DMS153 (cell line): ENCODE measurements at regions not wholly inside any gene's neighbourhood (a gene's known extent, or its start where the extent isn't known, plus 50 kb on each side); places are given as distances from the start of the nearest gene placed in this dataset.
A peak's percentile ranks its signal among the peaks of the same experiment; 100 is the strongest.
"Not testable (repeated sequence)": the region's sequence is repeated elsewhere in the genome, so short reads cannot be mapped to it uniquely, and the experiment has no call there.

Source experiments
- DNase-seq: peaks from one replicate; lab custom pipeline; 2025; lab: John Stamatoyannopoulos, UW

DNA sequence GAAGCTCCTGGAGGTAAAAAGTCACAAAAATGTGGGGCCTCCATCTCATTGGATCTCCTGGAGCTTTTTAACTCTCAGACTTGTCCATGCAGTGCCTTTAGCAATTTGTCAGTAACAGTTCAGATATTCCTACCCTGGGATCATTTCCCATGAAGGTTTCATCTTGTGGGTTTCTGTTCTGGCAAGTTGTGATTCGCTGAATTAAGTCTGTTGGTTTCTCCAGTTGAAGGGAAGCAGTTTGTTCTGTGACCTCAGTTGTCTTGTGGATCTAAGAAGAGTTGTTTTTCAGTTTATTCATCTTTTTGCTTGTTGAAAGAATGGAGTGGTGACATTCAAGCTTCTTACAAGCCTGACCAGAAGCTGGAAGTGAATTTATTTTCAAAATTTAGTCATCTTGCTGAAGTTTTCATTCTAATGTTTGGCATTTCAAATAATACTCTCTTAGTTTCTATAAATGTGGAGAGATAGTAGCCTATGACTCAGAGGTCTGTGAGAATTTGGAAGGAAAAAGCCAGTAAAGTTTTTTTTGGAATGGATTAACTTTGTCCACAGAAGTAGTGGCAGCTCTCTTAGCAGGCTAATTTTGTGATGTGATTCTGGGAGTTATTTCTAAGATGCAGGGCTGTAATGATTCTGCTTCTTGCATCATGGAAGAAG is 120.1 kb upstream of the CSNK1A1L start:
- DNase-seq = no peak

DNA sequence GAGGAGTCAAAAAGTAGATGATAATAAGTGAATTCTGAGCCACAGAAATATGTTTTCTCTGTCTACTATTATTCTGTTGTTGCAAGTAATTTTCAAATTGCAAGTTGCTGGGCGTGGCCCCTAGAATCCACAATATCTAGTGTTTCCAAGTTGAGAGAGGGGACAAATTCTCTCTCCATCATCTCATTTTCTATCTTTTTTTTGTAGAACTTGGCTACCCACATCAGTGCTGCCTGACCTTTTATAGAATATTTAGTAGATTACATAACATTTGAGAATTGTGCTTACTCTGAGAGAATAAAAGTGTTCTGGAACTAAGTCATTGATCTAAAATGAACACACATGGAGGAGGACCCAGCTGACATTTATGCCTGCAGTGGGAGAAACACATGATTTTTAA is 110.9 kb upstream of the CSNK1A1L start:
- no peak for DNase-seq

DNA sequence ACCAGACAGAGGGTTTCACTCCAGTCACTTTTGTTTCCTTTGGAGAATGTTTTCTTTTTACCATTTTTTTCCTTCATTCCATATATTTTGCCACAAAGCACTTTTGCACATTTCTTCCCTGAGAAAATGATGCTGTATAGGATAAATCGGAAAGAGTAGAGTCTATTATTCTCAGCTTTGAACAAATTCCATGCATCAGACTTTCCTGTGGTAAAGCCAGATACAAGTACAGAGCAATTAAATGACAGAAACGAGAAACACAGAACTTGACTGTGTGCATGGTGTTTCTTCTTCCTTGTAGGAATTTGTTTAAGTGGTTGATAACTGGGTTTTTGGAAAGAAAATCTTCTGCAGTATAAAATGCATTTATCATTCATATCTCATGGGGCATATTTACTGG is 107.4 kb upstream of the CSNK1A1L start:
- DNase-seq = no peak

DNA sequence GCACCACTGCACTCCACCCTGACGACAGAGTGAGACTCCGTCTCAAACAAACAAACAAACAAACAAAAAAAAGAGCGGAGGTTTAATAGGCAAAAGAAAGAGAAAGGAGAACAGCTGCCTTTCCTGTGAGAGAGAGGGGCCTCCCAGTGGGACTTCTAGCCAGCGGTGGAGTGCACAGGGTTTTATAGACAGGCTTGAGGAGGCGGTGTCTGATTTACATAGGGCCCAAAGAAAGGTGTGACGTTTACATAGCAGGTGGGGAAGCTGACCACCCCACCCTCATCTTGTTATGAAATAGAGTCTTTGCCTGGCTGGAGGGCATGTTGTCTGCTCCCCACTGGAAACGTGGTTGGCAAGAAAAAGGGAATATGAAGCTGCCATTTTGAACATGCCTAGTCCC is 106.0 kb upstream of the CSNK1A1L start:
- DNase-seq = no peak

DNA sequence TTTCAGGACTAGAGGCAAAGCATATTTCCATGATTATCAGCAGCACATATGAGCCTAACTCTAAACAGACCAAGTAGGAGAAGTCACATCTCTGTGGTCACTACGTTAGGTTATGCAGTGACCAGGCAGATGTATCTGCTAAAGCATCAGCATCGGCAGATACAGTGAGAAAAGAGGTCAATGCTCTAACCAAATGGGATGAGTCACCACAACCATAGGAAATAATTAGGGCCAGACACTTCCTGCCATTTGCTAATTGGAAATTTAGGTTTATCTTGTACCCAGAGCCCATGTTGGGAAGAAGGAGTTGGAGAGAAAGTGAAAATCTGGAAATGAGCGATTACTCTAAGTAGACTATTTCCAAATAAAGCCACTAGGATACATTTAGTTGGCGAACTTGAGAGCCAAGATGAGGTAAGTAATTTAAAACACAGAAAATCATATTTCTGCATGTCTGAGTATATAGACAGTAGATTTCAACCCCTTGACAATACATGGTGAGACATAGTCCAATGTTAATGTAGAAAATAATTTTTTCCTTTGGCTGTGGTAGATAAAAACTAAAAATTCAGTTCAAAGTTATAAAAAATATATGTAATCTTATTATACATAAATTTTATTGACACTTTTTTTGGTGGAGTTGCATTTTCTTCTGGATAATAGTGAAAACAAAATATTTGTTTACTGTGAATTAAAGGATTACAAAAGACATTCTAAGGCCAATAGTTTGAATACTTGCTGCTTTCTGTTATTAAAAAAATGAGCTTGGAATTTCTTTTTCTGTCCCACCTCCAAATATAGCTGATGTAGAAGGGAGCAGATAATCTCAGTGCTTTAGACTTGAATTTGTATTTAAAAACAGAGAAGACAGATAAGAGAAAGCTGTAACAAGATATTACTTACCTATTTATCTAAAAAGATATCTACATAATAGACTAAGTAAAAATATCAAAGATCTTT is 104.4 kb upstream of the CSNK1A1L start:
- no peak for DNase-seq

DNA sequence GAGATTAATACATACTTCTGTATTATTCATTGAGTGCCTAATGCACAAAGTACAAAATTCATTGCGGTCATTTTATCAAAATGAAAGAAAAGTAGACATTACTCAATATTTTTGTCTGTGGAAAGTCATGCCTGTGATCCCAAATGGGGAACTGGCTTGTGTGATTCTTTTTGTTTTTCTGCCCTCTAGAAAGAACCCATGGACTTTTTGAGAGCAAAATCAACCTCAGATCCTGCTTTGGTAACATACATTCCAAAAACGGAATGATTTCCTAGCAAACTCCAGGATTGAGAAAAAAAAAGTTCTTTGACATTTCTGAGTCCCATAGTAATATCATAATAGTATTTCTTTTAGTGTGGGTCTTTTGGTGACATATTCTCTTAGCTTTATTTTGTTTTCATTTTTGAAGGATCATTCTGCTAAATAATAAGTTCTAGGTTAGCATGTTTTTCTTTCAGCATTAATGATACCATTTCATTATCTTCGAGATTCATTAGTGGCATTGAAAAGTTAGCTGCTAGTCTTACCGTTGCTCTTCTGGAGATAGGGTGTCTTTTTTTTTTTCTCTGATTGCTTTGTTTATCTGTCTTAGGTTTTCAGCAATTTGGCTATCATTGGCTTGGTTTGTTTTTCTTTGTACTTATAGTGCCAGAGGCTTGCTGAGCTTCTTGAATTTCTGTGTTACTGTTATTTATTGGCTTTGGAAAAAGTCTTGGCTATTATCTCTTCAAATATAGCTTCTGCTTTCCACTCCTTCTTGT is 102.4 kb upstream of the CSNK1A1L start:
- no peak for DNase-seq

DNA sequence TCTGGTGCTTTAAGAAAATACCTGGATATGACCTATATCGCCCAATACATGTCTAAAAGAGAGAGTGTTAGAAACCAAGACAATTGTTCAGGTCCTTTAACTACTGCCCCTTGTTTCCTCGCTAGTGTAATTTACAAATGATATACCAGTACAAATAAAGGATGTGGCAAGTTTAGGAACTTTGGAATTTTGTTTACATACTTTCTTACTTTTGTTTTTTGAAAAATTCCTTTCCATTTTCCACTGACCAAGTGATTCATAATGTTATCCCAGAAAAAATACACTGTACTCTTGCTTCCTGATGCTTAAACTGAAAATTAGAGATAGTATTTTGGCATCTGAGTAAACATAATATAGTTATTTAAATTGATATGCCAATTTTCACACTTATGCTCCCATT is 96.8 kb upstream of the CSNK1A1L start:
- no peak for DNase-seq

DNA sequence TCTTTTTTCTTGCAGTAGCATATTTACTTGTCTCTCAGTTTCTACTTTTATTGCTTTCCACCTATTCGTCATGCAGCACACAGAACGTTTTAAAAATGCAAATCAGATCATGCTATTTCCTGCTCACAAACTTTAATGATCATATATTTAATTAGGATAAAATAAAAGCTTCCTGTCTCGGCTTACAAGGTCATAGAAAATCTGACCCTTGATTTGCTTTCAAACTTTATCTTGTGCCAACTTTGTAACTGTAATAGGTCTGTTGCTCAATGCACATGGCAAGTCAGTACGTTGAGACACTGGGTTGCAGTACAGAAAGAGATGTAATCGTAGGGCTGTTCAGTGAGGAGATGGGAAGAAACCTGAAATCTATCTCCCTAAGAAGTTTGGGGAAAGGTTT is 95.6 kb upstream of the CSNK1A1L start:
- no peak for DNase-seq

DNA sequence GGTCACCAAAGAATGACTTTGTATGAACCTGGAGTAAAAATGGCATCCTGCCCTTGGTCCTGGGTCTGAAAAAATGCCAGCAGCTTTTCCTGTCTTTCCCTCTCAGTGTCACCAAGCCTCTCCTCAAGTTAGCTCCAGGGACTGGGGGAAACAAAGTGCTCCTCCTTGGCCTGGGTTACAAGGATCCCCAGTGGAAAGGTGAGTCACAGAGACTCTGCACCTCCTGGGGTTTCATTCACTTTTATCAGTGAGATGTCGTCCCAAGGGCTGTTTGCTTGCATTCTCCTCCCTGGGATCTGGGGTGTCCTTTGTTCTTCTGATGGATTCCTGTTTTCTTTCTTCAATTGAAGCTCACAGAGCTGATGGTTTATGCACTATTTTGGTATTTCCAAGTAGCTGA is 93.2 kb upstream of the CSNK1A1L start:
- no peak for DNase-seq

DNA sequence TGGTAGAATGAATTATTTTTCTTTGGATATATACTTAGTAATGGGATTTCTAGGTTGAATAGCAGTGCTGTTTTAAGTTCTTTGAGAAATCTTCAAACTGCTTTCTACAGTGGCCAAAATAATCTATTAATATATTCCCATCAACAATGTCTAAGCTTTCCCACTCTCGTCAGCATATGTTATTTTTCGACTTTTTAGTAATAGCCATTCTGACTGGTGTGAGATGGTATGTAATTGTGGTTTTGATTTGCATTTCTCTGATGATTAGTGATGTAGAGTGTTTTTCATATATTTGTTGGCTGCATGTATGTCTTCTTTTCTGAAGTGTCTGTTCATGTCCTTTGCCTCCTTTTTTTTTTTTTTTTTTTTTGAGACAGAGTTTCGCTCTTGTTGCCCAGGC is 90.2 kb upstream of the CSNK1A1L start:
- no peak for DNase-seq

DNA sequence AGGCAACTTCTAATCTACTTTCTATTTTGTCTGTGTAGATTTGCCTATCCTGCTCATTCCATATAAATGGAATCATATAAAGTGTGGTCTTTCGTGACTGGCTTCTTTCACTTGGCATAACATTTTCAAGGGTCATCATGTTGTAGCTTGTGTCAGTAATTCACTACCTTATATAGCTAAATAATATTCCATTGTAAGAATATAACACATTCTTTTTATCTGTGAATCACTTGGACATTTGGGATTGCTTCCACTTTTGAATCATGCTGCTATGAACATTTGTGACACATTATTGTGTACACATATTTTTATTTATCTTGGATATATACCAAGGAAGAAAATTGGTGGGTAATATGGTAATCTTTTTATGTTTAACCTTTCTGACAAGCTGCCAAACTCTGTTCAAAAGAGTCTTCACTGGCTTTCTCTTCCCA is 89.0 kb upstream of the CSNK1A1L start:
- DNase-seq = peak; percentile 80

DNA sequence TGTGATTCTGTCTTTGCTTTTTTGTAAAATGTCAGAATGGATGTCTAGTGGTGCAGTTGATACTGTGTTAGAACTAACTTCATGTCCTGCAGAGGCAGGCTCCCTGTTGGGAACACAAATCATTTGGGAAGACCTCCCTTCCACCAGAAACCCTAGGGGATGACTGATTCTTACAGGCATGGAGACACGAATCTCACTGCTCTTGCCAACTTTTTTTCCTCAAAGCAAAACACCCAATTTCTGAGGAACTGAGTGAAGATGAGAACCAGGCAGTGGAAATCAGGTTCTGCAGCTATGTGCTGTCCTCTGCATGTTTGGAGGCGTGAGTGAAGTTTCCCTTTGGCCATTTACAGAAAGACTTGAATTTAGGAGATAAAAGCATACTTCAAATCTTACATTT is 87.5 kb upstream of the CSNK1A1L start:
- no peak for DNase-seq

DNA sequence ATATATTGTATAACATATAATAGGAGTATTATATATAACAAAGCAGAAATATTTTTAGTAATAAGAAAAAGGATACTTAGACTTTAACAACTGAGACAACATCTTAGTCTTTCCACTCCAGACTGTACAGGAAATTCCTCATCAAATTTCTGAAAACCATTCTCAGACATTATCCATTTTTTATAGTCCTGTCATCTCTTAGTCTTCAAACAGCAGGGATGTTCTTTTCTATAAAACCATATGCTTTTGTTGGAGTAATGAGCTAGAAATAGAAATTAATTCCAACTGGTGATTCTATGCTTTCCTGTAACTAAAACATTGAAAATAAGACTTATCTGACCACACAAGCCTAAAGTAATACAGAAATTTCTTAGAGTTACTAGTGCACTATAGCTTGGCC is 82.2 kb upstream of the CSNK1A1L start:
- no peak for DNase-seq

DNA sequence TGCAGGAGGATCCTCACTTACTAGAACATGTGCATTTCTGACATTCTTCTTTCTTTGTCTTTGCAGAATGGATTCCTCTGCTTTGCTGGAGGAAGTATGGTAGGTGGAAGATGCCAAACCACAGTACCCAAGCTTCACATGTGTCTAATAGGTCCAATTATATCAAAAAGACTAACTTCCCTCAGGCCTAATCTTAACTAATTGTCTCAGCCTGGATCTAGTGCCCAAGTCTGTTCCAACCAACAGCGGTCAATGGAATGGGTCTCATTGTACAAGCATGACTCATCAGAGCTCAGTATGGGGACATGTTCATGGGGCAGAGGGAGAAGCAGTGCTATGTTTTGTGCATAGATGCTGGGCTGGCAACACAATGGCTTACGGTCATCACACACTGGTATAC is 81.6 kb upstream of the CSNK1A1L start:
- no peak for DNase-seq

DNA sequence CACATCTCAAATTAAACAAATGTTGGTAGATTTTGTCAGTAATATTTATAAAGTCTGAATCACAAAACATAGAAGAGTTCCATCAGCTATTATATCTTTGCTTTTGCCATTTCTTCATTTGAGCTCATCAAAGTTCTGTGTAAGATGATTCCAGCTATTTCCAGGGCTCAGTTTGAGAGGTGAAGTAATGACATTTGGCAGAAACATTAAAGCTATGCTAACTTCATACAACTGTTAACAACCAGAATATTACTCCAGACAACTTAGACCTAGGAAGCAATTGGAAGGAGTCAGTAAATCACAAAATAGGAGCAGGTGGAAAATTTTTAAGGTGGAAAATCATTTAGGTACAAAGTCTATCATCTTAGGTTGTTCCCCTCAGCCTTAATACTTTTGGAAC is 76.2 kb upstream of the CSNK1A1L start:
- DNase-seq = no peak

DNA sequence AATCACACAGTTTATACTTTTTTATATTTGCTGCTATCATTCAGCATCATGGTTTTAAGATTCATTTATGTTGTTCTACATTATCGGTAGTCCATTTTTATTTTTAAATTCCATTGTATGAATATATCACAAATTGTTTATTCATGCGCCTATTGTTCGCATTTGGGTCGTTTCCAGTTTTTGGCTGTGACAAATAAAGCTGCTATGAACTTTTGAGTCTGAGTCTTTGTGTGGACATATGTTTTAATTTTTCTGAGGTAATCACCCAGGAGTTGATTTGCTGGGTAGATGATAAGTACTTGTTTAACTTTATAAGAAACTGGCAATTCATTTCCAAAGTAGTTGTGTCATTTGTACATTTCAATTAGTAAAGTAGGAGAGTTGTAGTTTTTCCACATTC is 74.2 kb upstream of the CSNK1A1L start:
- no peak for DNase-seq

DNA sequence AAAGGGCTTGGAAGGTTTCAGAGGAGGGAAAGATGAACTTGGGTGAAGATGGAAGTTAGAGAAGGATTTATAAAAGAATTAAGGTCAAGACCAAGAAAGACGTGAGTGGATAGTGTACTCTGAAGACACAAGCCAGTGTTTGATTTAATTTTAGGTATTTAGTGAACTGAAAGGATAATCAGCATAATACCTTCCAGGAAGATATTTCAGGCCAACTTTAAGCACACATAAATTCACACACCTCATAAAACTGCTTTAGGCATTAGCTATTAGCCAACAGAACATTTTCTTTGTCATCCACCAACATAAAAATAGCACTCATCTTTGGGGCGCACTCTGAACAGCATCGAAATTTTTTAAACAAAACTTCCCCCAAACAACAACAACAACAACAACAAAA is 71.7 kb upstream of the CSNK1A1L start:
- DNase-seq = no peak

DNA sequence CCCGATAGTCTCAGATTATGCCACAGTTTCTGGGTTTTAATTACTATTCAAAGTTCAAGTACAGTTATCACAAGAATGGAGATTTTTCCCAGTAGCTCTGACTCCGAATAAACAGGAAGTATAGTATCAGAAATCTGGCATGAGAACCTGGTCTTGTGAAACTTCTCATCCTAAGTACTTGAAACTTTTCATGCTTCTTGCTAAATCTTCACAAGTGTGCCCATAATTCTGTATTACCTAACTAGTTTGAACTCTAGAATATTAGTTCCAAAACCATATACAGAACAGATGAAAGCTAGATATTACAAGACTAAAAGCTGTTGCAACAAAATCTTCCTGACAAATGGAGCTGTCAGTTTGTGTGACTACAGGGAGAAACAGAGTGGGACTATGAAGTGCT is 70.5 kb upstream of the CSNK1A1L start:
- DNase-seq = no peak

DNA sequence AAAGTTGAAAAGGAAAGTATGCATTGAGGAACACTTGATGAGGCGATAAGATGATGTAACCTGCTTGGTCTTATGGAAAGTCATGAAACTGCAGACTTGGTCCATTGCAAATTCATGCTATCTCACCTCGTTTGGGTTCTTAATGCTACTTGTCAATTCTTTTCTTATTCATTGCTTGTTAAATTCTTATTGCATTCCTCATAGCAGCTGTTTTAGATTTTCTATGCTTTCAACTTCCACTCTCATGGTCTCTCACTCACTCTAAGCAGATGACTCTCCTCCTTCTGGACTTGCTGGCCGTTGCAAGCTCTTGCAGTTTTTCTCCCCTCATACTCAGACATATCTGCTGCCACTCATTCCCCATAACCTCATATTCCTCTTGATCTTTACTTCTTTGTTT is 67.8 kb upstream of the CSNK1A1L start:
- DNase-seq = no peak

DNA sequence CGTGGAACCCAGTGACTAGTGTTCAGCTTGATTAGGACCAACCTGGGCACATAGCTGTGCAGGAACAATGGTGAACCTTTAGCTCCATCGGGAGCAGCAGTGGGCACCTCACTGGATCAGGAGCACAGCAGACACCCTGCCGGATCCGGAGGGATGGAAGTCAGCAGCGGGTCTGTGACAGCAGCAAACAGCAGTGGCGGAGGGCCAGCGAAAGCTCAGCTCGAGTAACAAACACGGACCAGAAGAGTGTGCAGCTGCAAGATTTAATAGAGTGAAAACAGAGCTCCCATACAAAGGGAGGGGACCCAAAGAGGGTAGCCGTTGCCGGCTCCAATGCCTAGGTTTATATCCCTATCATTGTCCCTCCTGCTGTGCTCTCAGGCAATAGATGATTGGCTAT is 66.8 kb upstream of the CSNK1A1L start:
- DNase-seq = not testable (repeated sequence)

DNA sequence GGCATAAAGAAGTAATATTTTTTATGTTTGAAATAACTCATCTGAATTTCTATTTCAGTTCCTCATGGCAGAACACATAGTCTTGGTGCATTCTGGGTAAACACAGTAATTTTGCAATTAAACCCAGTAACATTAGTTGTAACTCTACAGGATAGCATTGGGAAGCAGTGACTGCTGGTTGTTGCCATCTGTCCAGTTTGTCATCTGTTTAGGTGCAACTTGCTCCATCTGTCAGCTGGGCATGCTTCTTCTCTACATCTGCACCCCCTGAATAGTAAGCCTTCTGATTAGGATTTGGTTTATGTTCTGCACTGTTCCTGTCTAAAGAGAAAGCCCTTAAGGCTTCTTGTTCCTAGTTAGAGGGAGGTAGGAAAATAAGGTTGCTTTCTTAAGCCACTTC is 63.5 kb upstream of the CSNK1A1L start:
- no peak for DNase-seq

DNA sequence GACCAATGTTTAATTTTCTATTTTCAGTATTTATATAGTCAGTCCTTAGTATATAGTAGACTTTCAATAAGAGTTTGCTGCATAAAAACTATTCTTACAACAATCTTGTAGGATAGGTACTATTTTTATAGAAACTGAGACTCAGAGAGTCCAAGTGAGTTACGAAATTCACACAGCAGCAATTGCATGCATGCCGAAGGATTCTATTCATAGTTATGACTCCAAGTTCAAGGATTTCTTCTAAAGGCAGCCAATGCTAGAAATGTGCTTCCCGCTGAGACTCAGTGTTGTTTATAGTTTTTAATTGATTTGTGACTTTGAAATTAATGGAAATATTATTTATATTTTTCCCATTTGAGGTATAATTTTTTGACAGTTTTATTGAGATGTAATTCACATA is 62.7 kb upstream of the CSNK1A1L start:
- DNase-seq = no peak

DNA sequence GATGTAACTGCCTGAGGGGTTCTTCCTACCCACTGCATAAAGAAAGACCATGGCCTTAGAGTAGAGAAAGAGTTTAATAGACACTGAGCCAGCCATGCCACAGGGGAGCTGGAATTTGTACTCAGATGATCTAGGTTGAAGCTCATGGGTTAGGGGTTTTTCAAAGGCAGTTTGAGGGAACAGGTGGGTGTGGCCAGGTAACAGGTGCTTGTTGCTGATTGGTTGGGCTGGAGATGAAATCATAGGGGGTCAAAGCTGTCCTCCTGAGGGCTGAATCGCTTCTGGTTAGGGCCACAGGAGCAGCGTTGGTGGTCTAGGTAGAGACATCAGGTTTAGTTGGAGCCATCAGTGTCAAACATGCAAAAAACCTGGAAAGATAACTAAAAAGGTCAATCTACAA is 59.2 kb upstream of the CSNK1A1L start:
- DNase-seq = no peak
